GM12878 (cell line): ENCODE measurements at regions not wholly inside any gene's neighbourhood (a gene's known extent, or its start where the extent isn't known, plus 50 kb on each side); places are given as distances from the start of the nearest gene placed in this dataset.

Experiments used
- ATAC-seq: fragments of 200-7000 bp; cut with Tn5 transposase; 3 replicates; pipeline ENCODE4 v1.9.1; 2020; ENCODE audit warnings: mild to moderate bottlenecking, moderate library complexity
- BruUV-seq: library from RNA; stranded (reverse); fragments of 400-500 nt; replicated peaks from 2 replicates; lab custom pipeline; 2021; lab: Mats Ljungman, UMichigan
- CTCF ChIA-PET: fragments of 300-600 bp; sonication (Branson Sonifier 250); formaldehyde crosslinking; extraction: SDS; loops from one replicate; lab custom pipeline; 2021; ENCODE audit warnings: inconsistent platforms; lab: Yijun Ruan, JAX
- POLR2A ChIA-PET: fragments of 350-600 bp; formaldehyde crosslinking; extraction: SDS; loops from one replicate; lab custom pipeline; 2021; ENCODE audit warnings: inconsistent platforms; lab: Charles Lee
- RAD21 ChIA-PET: fragments of 300-600 bp; sonication (Branson Sonifier 250); formaldehyde crosslinking; loops from one replicate; lab custom pipeline; 2023; ENCODE audit warnings: antibody characterized with exemption; ENCODE audit not compliant: unreplicated experiment; lab: Charles Lee
- SMC1A ChIA-PET: fragments of 300-600 bp; sonication (Branson Sonifier 250); formaldehyde crosslinking; loops from one replicate; lab custom pipeline; 2023; ENCODE audit not compliant: unreplicated experiment, uncharacterized antibody; lab: Charles Lee
- DNase-seq: peaks from one replicate; pipeline ENCODE4 v3.0.0-alpha.2; 2011; ENCODE audit warnings: low read depth, low spot score
- FAIRE-seq: peaks from 3 replicates; lab custom pipeline; 2011; peaks lifted over from hg19 to GRCh38; lab: Jason Lieb, UNC
- H2AFZ ChIP-seq: 2 replicates; pipeline ENCODE4 v1.6.0; 2011; ENCODE audit warnings: low read depth, low read length, control low read depth; ENCODE audit not compliant: control insufficient read depth
- H3K27ac ChIP-seq: 2 replicates; pipeline ENCODE4 v1.5.1; 2011; ENCODE audit warnings: control low read depth; ENCODE audit not compliant: control insufficient read depth, insufficient read depth
- H3K27me3 ChIP-seq, 2 experiments: replicated peaks in 1 of 2; 2 replicates each; pipeline versions ENCODE4 v1.6.0 to v1.6.1; 2011; ENCODE audit warnings: low read length in 1 of 2; ENCODE audit not compliant: control insufficient read depth in 2 of 2, insufficient read depth in 2 of 2
- H3K36me3 ChIP-seq, 2 experiments: 2 replicates each; pipeline ENCODE4 v1.5.1; 2011; ENCODE audit warnings: low read length in 1 of 2; ENCODE audit not compliant: control insufficient read depth in 2 of 2, insufficient read depth in 2 of 2
- H3K4me1 ChIP-seq: 2 replicates; pipeline ENCODE4 v1.6.1; 2011; ENCODE audit warnings: mild to moderate bottlenecking, low read length, moderate library complexity, mixed read lengths; ENCODE audit not compliant: control insufficient read depth, insufficient read depth
- H3K4me2 ChIP-seq: 2 replicates; pipeline ENCODE4 v1.6.0; 2011; ENCODE audit warnings: control low read depth; ENCODE audit not compliant: control insufficient read depth, insufficient read depth
- H3K4me3 ChIP-seq: fragments of 200-600 bp; sonication (generic); 2 replicates; pipeline ENCODE4 v1.5.1; 2016
- H3K79me2 ChIP-seq: 2 replicates; pipeline ENCODE4 v1.6.0; 2011; ENCODE audit warnings: low read length; ENCODE audit not compliant: control insufficient read depth, insufficient read depth
- H3K9ac ChIP-seq: 2 replicates; pipeline ENCODE4 v1.8.0; 2011; ENCODE audit warnings: low read length, control low read depth, mixed read lengths; ENCODE audit not compliant: control insufficient read depth, insufficient read depth
- H3K9me3 ChIP-seq: replicated peaks from 3 replicates; pipeline ENCODE4 v1.5.1; 2011; ENCODE audit warnings: mild to moderate bottlenecking, low read length; ENCODE audit not compliant: control insufficient read depth, insufficient read depth
- H4K20me1 ChIP-seq: 2 replicates; pipeline ENCODE4 v1.6.0; 2011; ENCODE audit not compliant: control insufficient read depth, insufficient read depth
- BACH1 ChIP-seq: fragments of 450-650 bp; IDR thresholded peaks from 2 replicates; pipeline ENCODE4 v1.6.1; 2017; ENCODE audit warnings: mild to moderate bottlenecking, borderline replicate concordance
- CBFB ChIP-seq: IDR thresholded peaks from 2 replicates; pipeline ENCODE4 v1.6.1; 2016; ENCODE audit warnings: antibody characterized with exemption, low read depth
- CEBPB ChIP-seq, 2 experiments: fragments of 150-350 bp in 1 of 2; IDR thresholded peaks; 2 replicates each; pipeline ENCODE4 v1.6.1; 2012 to 2014; ENCODE audit warnings: low read depth in 2 of 2, low read length in 2 of 2, borderline replicate concordance in 1 of 2, inconsistent platforms in 1 of 2
- CUX1 ChIP-seq: IDR thresholded peaks from 2 replicates; pipeline ENCODE4 v1.6.1; 2012; ENCODE audit warnings: improper control_type of control experiment, low read depth, low read length; ENCODE audit not compliant: insufficient replicate concordance
- ETV6 ChIP-seq, 2 experiments: fragments of 450-650 bp in 1 of 2; IDR thresholded peaks in 1 of 2; conservative IDR thresholded peaks in 1 of 2; 2 replicates each; pipeline ENCODE4 v1.6.1; 2014; ENCODE audit warnings: antibody characterized with exemption in 1 of 2, borderline replicate concordance in 1 of 2, low read depth in 1 of 2, mild to moderate bottlenecking in 1 of 2, moderate library complexity in 1 of 2
- HSF1 ChIP-seq: fragments of 150-350 bp; IDR thresholded peaks from 2 replicates; pipeline ENCODE4 v1.6.1; 2014; ENCODE audit warnings: mild to moderate bottlenecking, low read depth, low read length
- MAX ChIP-seq: IDR thresholded peaks from 2 replicates; pipeline ENCODE4 v1.6.1; 2012; ENCODE audit warnings: low read depth, low read length, improper control_type of control experiment
- MYC ChIP-seq: IDR thresholded peaks from 2 replicates; pipeline ENCODE4 v1.6.1; 2011; ENCODE audit warnings: mild to moderate bottlenecking, low read length, moderate library complexity, inconsistent platforms; ENCODE audit not compliant: insufficient read depth, insufficient replicate concordance, insufficient read length, severe bottlenecking
- PBX3 ChIP-seq: IDR thresholded peaks from 2 replicates; pipeline ENCODE4 v1.6.1; 2011; ENCODE audit warnings: mild to moderate bottlenecking, low read depth, low read length, moderate library complexity; ENCODE audit not compliant: insufficient replicate concordance
- RB1 ChIP-seq: fragments of 450-650 bp; formaldehyde crosslinking; IDR thresholded peaks from 2 replicates; pipeline ENCODE4 v1.6.1; 2017; ENCODE audit warnings: mild to moderate bottlenecking, borderline replicate concordance
- STAT1 ChIP-seq: fragments of 450-650 bp; conservative IDR thresholded peaks from 2 replicates; pipeline ENCODE4 v1.6.1; 2014; ENCODE audit warnings: antibody characterized with exemption, mild to moderate bottlenecking
- USF1 ChIP-seq: IDR thresholded peaks from 2 replicates; pipeline ENCODE4 v1.6.1; 2011; ENCODE audit warnings: borderline replicate concordance, low read depth, mild to moderate bottlenecking, moderate library complexity, mixed read lengths, low read length; ENCODE audit not compliant: insufficient read depth; ENCODE audit errors: extremely low read length
- WGBS: methylation state at CpG from one replicate; pipeline ENCODE4 v1.1.6; 2016; ENCODE audit warnings: low lambda C conversion rate; ENCODE audit not compliant: insufficient replicate concordance, insufficient coverage; ENCODE audit errors: missing lambda C conversion rate; 5-methylcytosine and 5-hydroxymethylcytosine counted together
- in situ Hi-C: fragments of 300-500 bp; cut with MboI; formaldehyde crosslinking; loops from 9 replicates; pipeline ENCODE4 v1.14.3; 2018; ENCODE audit warnings: mixed read lengths
- intact Hi-C: fragments of 100-400 bp; cut with micrococcal nuclease; formaldehyde crosslinking; loops from one replicate; pipeline ENCODE4 v1.14.2; 2022; ENCODE audit not compliant: unreplicated experiment

GRCh38 chrX:13903405-13903804 lies 86.5 kb upstream of the GPM6B start (continued):
- no peak for TF ChIP-seq HSF1

- Histone ChIP-seq H3K4me3 (no peak overlapping the region), H3K9me3 (no peaks in the 10 kb centered on the region), H2AFZ (no peak overlapping the region), H4K20me1 (no peaks in the 10 kb centered on the region), H3K27me3 (no peaks in the 10 kb centered on the region; a peak in 1 of 4 replicates), H3K36me3 (no peaks in the 10 kb centered on the region), H3K27ac (no peak overlapping the region), H3K9ac (no peak overlapping the region), H3K79me2 (no peaks in the 10 kb centered on the region), H3K4me2 (no peak overlapping the region), H3K4me1 (no peaks in the 10 kb centered on the region)
- BruUV-seq, result no TSS peak
- SMC1A ChIA-PET, result no interaction called here
- 26% methylated on average over 3 of the region's 3 CpGs for WGBS
- RAD21 ChIA-PET, result no interaction called here
- in situ Hi-C loops, result loop anchor here (10.0 kb wide), 1 partner anchor 122 kb away; the partner anchor contains the start of gene GEMIN8
- TF ChIP-seq MAX (no peak), STAT1 (no peak), ETV6 (conservative IDR thresholded peaks at IDR 0.05 in 1 of 2, IDR thresholded peaks at IDR 0.05 in 1 of 2; ENCODE audit: borderline replicate concordance in 1 of 2, low read depth in 1 of 2) (no peak), PBX3 (no peak), USF1 (no peak), CEBPB (IDR thresholded peaks at IDR 0.05; ENCODE audit: borderline replicate concordance in 1 of 2, low read depth in 2 of 2, low read length in 2 of 2) (no peak), CBFB (no peak), MYC (no peak), CUX1 (no peak), RB1 (no peak), BACH1 (no peak)
- FAIRE-seq (no peak), DNase-seq (no peak), ATAC-seq (no peak)
- intact Hi-C loops, result no loop called here
- POLR2A ChIA-PET, result interaction anchor here (0.6 kb wide), 1 partner anchor 130 kb away, joined by 3 read pairs; no protein-coding TSS in a partner anchor
- CTCF ChIA-PET, result no interaction called here
These were observed 85.5 kb upstream of the GPM6B start for GRCh38 chrX:13902406-13902805.
